HCT116 (cell line): ENCODE measurements at regions not wholly inside any gene's neighbourhood (a gene's known extent, or its start where the extent isn't known, plus 50 kb on each side); places are given as distances from the start of the nearest gene placed in this dataset.

Experiments
- ATAC-seq: fragments of 200-7000 bp; cut with Tn5 transposase; 2 replicates; pipeline ENCODE4 v1.9.1; 2020; ENCODE audit warnings: mild to moderate bottlenecking, moderate library complexity
- BruUV-seq: library from RNA; stranded (reverse); fragments of 400-500 nt; replicated peaks from 2 replicates; lab custom pipeline; 2021; lab: Mats Ljungman, UMichigan
- CTCF ChIA-PET: fragments of 300-600 bp; sonication (Branson Sonifier 250); formaldehyde crosslinking; loops from one replicate; lab custom pipeline; 2021; ENCODE audit warnings: antibody characterized with exemption; lab: Charles Lee
- POLR2A ChIA-PET: fragments of 300-600, 350-600 bp; sonication (Branson Sonifier 250); formaldehyde crosslinking; loops from one replicate; lab custom pipeline; 2021; ENCODE audit warnings: antibody characterized with exemption; lab: Charles Lee
- RAD21 ChIA-PET, 2 experiments: fragments of 300-600 bp; sonication (Branson Sonifier 250); formaldehyde crosslinking; loops; one replicate each; lab custom pipeline; 2023; ENCODE audit warnings: low total read pairs in 2 of 2; ENCODE audit not compliant: uncharacterized antibody in 2 of 2, unreplicated experiment in 2 of 2, low non-redundant PET in 1 of 2; lab: Charles Lee
- DNase-seq: peaks from one replicate; pipeline ENCODE4 v3.0.0-alpha.2; 2010; ENCODE audit warnings: low read depth, low spot score
- H2AFZ ChIP-seq: fragments of 200-600 bp; shearing (Covaris generic), sonication (generic); 2 replicates; pipeline ENCODE4 v1.6.1; 2017; ENCODE audit warnings: low read depth, mixed run types, mixed read lengths, antibody characterized with exemption, low read length; ENCODE audit not compliant: poor library complexity, severe bottlenecking
- H3K27ac ChIP-seq: 2 replicates; pipeline ENCODE4 v1.5.1; 2012; ENCODE audit warnings: low read depth, low read length
- H3K27me3 ChIP-seq: fragments of 200-600 bp; sonication (generic); 2 replicates; pipeline ENCODE4 v1.6.1; 2016; ENCODE audit warnings: mixed run types, low read length, mixed read lengths; ENCODE audit not compliant: insufficient read depth
- H3K36me3 ChIP-seq, 2 experiments: fragments of 200-500 bp in 1 of 2; fragments of 200-600 bp in 1 of 2; sonication (Bioruptor generic) in 1 of 2; sonication (generic) in 1 of 2; 2 replicates each; pipeline versions ENCODE4 v1.5.1 to v1.6.1; 2014 to 2016; ENCODE audit warnings: low read length in 2 of 2, inconsistent platforms in 1 of 2, mixed read lengths in 1 of 2, mixed run types in 1 of 2; ENCODE audit not compliant: insufficient read depth in 2 of 2, control insufficient read depth in 1 of 2
- H3K4me1 ChIP-seq, 2 experiments: fragments of 200-600 bp in 1 of 2; sonication (generic) in 1 of 2; 2 replicates each; pipeline versions ENCODE4 v1.5.1 to v1.6.1; 2012 to 2017; ENCODE audit warnings: low read length in 2 of 2, inconsistent platforms in 1 of 2, mild to moderate bottlenecking in 1 of 2, mixed read lengths in 1 of 2, mixed run types in 1 of 2, moderate library complexity in 1 of 2; ENCODE audit not compliant: insufficient read depth in 2 of 2, control insufficient read depth in 1 of 2
- H3K4me2 ChIP-seq: fragments of 200-600 bp; sonication (generic); 2 replicates; pipeline ENCODE4 v1.6.1; 2017; ENCODE audit warnings: mixed run types, low read length, mixed read lengths
- H3K4me3 ChIP-seq, 2 experiments: fragments of 200-600 bp in 1 of 2; sonication (generic) in 1 of 2; replicated peaks in 1 of 2; 2 replicates each; pipeline ENCODE4 v1.5.1; 2011 to 2016; ENCODE audit warnings: low read length in 2 of 2, control low read depth in 1 of 2, low read depth in 1 of 2, mild to moderate bottlenecking in 1 of 2, mixed read lengths in 1 of 2, mixed run types in 1 of 2
- H3K79me2 ChIP-seq: fragments of 200-600 bp; sonication (generic); 2 replicates; pipeline ENCODE4 v1.6.1; 2017; ENCODE audit warnings: mild to moderate bottlenecking, mixed run types, low read length, moderate library complexity, mixed read lengths; ENCODE audit not compliant: insufficient read depth
- H3K9ac ChIP-seq: fragments of 200-600 bp; sonication (generic); 2 replicates; pipeline ENCODE4 v1.6.1; 2016; ENCODE audit warnings: low read length, mixed read lengths
- H3K9me2 ChIP-seq: fragments of 200-600 bp; sonication (generic), shearing (Covaris generic); 2 replicates; pipeline ENCODE4 v1.6.1; 2017; ENCODE audit warnings: mixed run types, mild to moderate bottlenecking, moderate library complexity; ENCODE audit not compliant: insufficient read depth
- H3K9me3 ChIP-seq, 2 experiments: fragments of 200-500 bp in 1 of 2; fragments of 200-600 bp in 1 of 2; sonication (Bioruptor generic) in 1 of 2; sonication (generic) in 1 of 2; 2 replicates each; pipeline ENCODE4 v1.6.1; 2014 to 2017; ENCODE audit warnings: low read length in 2 of 2, mixed read lengths in 2 of 2, inconsistent platforms in 1 of 2, low read depth in 1 of 2, mild to moderate bottlenecking in 1 of 2, mixed run types in 1 of 2, moderate library complexity in 1 of 2; ENCODE audit not compliant: control insufficient read depth in 1 of 2, insufficient read depth in 1 of 2
- H4K20me1 ChIP-seq: fragments of 200-600 bp; sonication (generic), shearing (Covaris generic); 2 replicates; pipeline ENCODE4 v1.6.1; 2017; ENCODE audit warnings: mixed run types, mild to moderate bottlenecking, moderate library complexity; ENCODE audit not compliant: insufficient read depth
- CTCF ChIP-seq, 3 experiments: fragments of 200-600 bp in 1 of 3; sonication (generic) in 1 of 3; IDR thresholded peaks in 2 of 3; conservative IDR thresholded peaks in 1 of 3; 2 replicates each; pipeline ENCODE4 v1.5.1; 2012 to 2017; ENCODE audit warnings: low read depth in 2 of 3, low read length in 2 of 3, antibody characterized with exemption in 1 of 3, borderline replicate concordance in 1 of 3, control low read depth in 1 of 3, mild to moderate bottlenecking in 1 of 3, mixed read lengths in 1 of 3, mixed run types in 1 of 3, moderate library complexity in 1 of 3; ENCODE audit not compliant: insufficient read depth in 1 of 3
- ELF1 ChIP-seq: IDR thresholded peaks from 2 replicates; pipeline ENCODE4 v1.6.1; 2012; ENCODE audit warnings: low read depth, borderline replicate concordance
- EZH2 ChIP-seq: fragments of 200-600 bp; sonication (generic); IDR thresholded peaks from 2 replicates; pipeline ENCODE4 v1.6.1; 2017; ENCODE audit warnings: antibody characterized with exemption, mixed run types
- EZH2phosphoT487 ChIP-seq: fragments of 200-600 bp; IDR thresholded peaks from 2 replicates; pipeline ENCODE4 v1.6.1; 2018; ENCODE audit warnings: antibody characterized with exemption, borderline replicate concordance
- FOSL1 ChIP-seq: IDR thresholded peaks from 2 replicates; pipeline ENCODE4 v1.6.1; 2012; ENCODE audit warnings: low read depth
- MAX ChIP-seq: IDR thresholded peaks from 2 replicates; pipeline ENCODE4 v1.6.1; 2012
- POLR2A ChIP-seq: IDR thresholded peaks from 2 replicates; pipeline ENCODE4 v1.7.0; 2011; ENCODE audit warnings: borderline replicate concordance; ENCODE audit not compliant: insufficient read depth, insufficient read length; ENCODE audit errors: extremely low read depth
- POLR2AphosphoS5 ChIP-seq: IDR thresholded peaks from 2 replicates; pipeline ENCODE4 v1.6.1; 2011; ENCODE audit warnings: mild to moderate bottlenecking, low read depth, low read length, moderate library complexity
- REST ChIP-seq: IDR thresholded peaks from 2 replicates; pipeline ENCODE4 v1.6.1; 2012; ENCODE audit warnings: low read depth
- YY1 ChIP-seq: IDR thresholded peaks from 2 replicates; pipeline ENCODE4 v1.6.1; 2011; ENCODE audit warnings: low read length, low read depth, moderate library complexity, mild to moderate bottlenecking; ENCODE audit not compliant: insufficient replicate concordance; ENCODE audit errors: extremely low read depth
- ZFX ChIP-seq: fragments of 450-650 bp; IDR thresholded peaks from 2 replicates; pipeline ENCODE4 v1.6.1; 2017
- intact Hi-C: fragments of 100-400 bp; cut with micrococcal nuclease; formaldehyde crosslinking; loops from 2 replicates; pipeline ENCODE4 v1.10.0; 2022
- TF ChIP-seq, protein P1 (sequence below): IDR thresholded peaks from 2 replicates; pipeline ENCODE4 v1.6.1; 2011; ENCODE audit warnings: mild to moderate bottlenecking, low read length, moderate library complexity; ENCODE audit not compliant: insufficient replicate concordance; ENCODE audit errors: extremely low read depth
- TF ChIP-seq, protein P2 (sequence below): IDR thresholded peaks from 2 replicates; pipeline ENCODE4 v1.6.1; 2012

- no TSS peak for BruUV-seq
- ATAC-seq, result no peak
- Histone ChIP-seq H3K4me1 (peaks cover 19% of the 10 kb centered on the region in 2 experiments), H3K4me3 (no peak overlapping the region), H3K27ac (no peak overlapping the region), H3K9me2 (no peaks in the 10 kb centered on the region), H3K4me2 (no peak overlapping the region), H3K79me2 (no peaks in the 10 kb centered on the region), H2AFZ (no peak overlapping the region), H3K9me3 (no peaks in the 10 kb centered on the region), H3K36me3 (no peaks in the 10 kb centered on the region), H4K20me1 (no peaks in the 10 kb centered on the region), H3K9ac (no peak overlapping the region), H3K27me3 (no peaks in the 10 kb centered on the region)
- ChIA-PET RAD21 (no interaction called here), CTCF (no interaction called here), POLR2A (no interaction called here)
- TF ChIP-seq, protein P1, sequence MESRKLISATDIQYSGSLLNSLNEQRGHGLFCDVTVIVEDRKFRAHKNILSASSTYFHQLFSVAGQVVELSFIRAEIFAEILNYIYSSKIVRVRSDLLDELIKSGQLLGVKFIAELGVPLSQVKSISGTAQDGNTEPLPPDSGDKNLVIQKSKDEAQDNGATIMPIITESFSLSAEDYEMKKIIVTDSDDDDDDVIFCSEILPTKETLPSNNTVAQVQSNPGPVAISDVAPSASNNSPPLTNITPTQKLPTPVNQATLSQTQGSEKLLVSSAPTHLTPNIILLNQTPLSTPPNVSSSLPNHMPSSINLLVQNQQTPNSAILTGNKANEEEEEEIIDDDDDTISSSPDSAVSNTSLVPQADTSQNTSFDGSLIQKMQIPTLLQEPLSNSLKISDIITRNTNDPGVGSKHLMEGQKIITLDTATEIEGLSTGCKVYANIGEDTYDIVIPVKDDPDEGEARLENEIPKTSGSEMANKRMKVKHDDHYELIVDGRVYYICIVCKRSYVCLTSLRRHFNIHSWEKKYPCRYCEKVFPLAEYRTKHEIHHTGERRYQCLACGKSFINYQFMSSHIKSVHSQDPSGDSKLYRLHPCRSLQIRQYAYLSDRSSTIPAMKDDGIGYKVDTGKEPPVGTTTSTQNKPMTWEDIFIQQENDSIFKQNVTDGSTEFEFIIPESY, result no peak
- no peak for TF ChIP-seq ZFX
- TF ChIP-seq ELF1, result no peak
- no peak for TF ChIP-seq REST
- TF ChIP-seq YY1, result no peak
- TF ChIP-seq CTCF (IDR thresholded peaks at IDR 0.05 in 2 of 3, conservative IDR thresholded peaks at IDR 0.05 in 1 of 3; ENCODE audit: borderline replicate concordance in 1 of 3, insufficient read depth in 1 of 3, low read depth in 2 of 3, low read length in 2 of 3), result no peak
- TF ChIP-seq POLR2A, result no peak
- no peak for TF ChIP-seq EZH2phosphoT487
- TF ChIP-seq, protein P2, sequence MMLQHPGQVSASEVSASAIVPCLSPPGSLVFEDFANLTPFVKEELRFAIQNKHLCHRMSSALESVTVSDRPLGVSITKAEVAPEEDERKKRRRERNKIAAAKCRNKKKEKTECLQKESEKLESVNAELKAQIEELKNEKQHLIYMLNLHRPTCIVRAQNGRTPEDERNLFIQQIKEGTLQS, result no peak
- TF ChIP-seq MAX, result no peak
- no peak for TF ChIP-seq FOSL1
- TF ChIP-seq POLR2AphosphoS5, result no peak
- TF ChIP-seq EZH2, result no peak
- no peak for DNase-seq
- intact Hi-C loops, result no loop called here
Measured at GRCh38 chr15:69790632-69791031, 307.1 kb downstream of the TLE3 start.
